ENCODE measurements at regions not wholly inside any gene's neighbourhood (a gene's known extent, or its start where the extent isn't known, plus 50 kb on each side); places are given as distances from the start of the nearest gene placed in this dataset.

- no peak overlapping the region for H3K4me2 ChIP-seq (ENCODE audit: insufficient read depth, low read length)
- H3K27ac ChIP-seq (ENCODE audit: insufficient read depth, low read depth, low read length): no peak overlapping the region
- ChIA-PET CTCF (no interaction called here), POLR2A (no interaction called here)
- FAIRE-seq (no peak), DNase-seq (ENCODE audit: low read depth, low spot score) (no peak)
- intact Hi-C loops (cut with micrococcal nuclease): no loop called here
- H4K20me1 ChIP-seq (replicated peaks; ENCODE audit: control insufficient read depth, extremely low read depth, insufficient read depth, low read length): no peaks in the 10 kb centered on the region
- no peaks in the 10 kb centered on the region for H3K36me3 ChIP-seq (ENCODE audit: control insufficient read depth in 2 of 2, extremely low read depth in 1 of 2, insufficient read depth in 2 of 2, low read length in 2 of 2)
- H3K27me3 ChIP-seq (ENCODE audit: control insufficient read depth in 2 of 2, insufficient read depth in 2 of 2, low read length in 2 of 2): no peaks in the 10 kb centered on the region
- no peaks in the 10 kb centered on the region for H3K9me1 ChIP-seq (replicated peaks; ENCODE audit: control insufficient read depth, extremely low read depth, insufficient read depth, low read length)
- no peak overlapping the region for H3K9ac ChIP-seq (replicated peaks; ENCODE audit: extremely low read depth, insufficient read depth, low read length)
- H3K9me3 ChIP-seq (replicated peaks; ENCODE audit: control insufficient read depth, insufficient read depth, low read length): peaks cover 2% of the 10 kb centered on the region
- H3K4me1 ChIP-seq (ENCODE audit: control insufficient read depth, extremely low read depth, insufficient read depth, low read length): no peaks in the 10 kb centered on the region
- no peaks in the 10 kb centered on the region for H3K79me2 ChIP-seq (ENCODE audit: control insufficient read depth, insufficient read depth, low read length)
- no peak overlapping the region for H2AFZ ChIP-seq (ENCODE audit: low read depth, low read length)
- no peak overlapping the region for H3K4me3 ChIP-seq (replicated peaks in 1 of 3; ENCODE audit: insufficient read depth in 1 of 3, low read depth in 1 of 3, low read length in 3 of 3)
- BruUV-seq (replicated peaks): no TSS peak
- TF ChIP-seq, protein P1, sequence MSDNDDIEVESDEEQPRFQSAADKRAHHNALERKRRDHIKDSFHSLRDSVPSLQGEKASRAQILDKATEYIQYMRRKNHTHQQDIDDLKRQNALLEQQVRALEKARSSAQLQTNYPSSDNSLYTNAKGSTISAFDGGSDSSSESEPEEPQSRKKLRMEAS (IDR thresholded peaks at IDR 0.05; ENCODE audit: insufficient read depth, insufficient read length): no peak
- no peak for TF ChIP-seq FOS (IDR thresholded peaks at IDR 0.05; ENCODE audit: borderline replicate concordance, insufficient read depth, low read length)
- no peak for TF ChIP-seq MYC (IDR thresholded peaks at IDR 0.05; ENCODE audit: low read depth, low read length)
- TF ChIP-seq POLR2A (IDR thresholded peaks at IDR 0.05; ENCODE audit: low read depth, low read length): no peak
- TF ChIP-seq, protein P2, sequence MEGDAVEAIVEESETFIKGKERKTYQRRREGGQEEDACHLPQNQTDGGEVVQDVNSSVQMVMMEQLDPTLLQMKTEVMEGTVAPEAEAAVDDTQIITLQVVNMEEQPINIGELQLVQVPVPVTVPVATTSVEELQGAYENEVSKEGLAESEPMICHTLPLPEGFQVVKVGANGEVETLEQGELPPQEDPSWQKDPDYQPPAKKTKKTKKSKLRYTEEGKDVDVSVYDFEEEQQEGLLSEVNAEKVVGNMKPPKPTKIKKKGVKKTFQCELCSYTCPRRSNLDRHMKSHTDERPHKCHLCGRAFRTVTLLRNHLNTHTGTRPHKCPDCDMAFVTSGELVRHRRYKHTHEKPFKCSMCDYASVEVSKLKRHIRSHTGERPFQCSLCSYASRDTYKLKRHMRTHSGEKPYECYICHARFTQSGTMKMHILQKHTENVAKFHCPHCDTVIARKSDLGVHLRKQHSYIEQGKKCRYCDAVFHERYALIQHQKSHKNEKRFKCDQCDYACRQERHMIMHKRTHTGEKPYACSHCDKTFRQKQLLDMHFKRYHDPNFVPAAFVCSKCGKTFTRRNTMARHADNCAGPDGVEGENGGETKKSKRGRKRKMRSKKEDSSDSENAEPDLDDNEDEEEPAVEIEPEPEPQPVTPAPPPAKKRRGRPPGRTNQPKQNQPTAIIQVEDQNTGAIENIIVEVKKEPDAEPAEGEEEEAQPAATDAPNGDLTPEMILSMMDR (IDR thresholded peaks at IDR 0.05; ENCODE audit: extremely low read depth in 1 of 2, insufficient read depth in 1 of 2, low read depth in 1 of 2, low read length in 2 of 2): no peak
- no peak for TF ChIP-seq JUN (IDR thresholded peaks at IDR 0.05; ENCODE audit: borderline replicate concordance, insufficient read depth, insufficient read length, low read depth)
- no peak for TF ChIP-seq POLR2AphosphoS5 (IDR thresholded peaks at IDR 0.05; ENCODE audit: insufficient read depth, low read depth, low read length)
- TF ChIP-seq GATA2 (IDR thresholded peaks at IDR 0.05; ENCODE audit: insufficient read depth, insufficient read length, low read depth, low read length): no peak
- no peak for TF ChIP-seq EZH2 (IDR thresholded peaks at IDR 0.05; ENCODE audit: borderline replicate concordance, low read depth, low read length, severe bottlenecking)
- dilution Hi-C loops (cut with MboI; ENCODE audit: extremely low pct_ligation_motif_present, low sequenced_read_pairs): no loop called here
Observed at GRCh38 chr11:112789481-112789880, 171.7 kb upstream of the NCAM1 start.
